ENCODE measurements at regions not wholly inside any gene's neighbourhood (a gene's known extent, or its start where the extent isn't known, plus 50 kb on each side); places are given as distances from the start of the nearest gene placed in this dataset.
"Not testable (repeated sequence)": the region's sequence is repeated elsewhere in the genome, so short reads cannot be mapped to it uniquely, and the experiment has no call there.

DNA sequence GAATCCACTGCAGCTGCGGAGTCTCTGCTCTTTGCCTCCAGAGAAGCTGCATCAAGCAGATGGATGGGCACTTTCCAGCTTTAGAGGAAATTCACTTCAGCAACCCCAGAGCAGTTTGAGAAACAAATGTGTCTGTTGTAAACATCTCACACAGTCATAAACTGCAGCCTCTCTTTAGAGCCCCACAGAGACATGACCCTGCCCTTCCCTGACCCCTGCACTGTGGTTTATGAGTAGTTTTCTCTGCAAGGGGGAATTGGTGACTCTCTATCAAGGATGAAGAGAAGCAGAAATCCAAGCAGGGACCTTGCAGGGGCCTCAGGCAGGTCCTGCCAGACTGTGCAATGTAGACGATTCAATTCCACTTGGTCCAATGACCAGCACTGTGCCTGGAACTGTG is 160.2 kb downstream of the SH2D4B start:
- DNase-seq: no peak

DNA sequence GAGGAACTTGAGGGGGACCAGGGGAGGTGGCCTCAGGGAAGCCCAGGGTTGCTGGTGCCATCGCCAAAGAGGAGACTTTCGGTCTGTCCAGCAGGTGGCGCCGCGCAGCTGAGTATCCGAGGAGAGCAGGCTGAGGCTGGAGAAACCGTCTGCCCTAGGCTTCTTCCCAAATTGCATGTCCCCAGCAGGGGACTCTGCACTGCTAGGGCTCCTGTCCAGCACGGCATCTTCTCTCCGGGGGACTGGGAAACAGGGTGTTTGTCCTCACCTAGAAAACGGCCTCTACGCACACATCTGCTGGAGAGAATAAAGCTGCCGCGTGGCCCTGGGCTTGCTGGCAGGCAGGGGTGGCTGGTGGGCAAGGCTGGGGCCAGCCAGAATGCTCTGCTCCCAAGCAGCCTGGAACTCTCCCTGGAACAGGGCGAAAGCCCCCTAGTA is 161.9 kb downstream of the SH2D4B start:
- DNase-seq: peak; percentile 54 to 74

DNA sequence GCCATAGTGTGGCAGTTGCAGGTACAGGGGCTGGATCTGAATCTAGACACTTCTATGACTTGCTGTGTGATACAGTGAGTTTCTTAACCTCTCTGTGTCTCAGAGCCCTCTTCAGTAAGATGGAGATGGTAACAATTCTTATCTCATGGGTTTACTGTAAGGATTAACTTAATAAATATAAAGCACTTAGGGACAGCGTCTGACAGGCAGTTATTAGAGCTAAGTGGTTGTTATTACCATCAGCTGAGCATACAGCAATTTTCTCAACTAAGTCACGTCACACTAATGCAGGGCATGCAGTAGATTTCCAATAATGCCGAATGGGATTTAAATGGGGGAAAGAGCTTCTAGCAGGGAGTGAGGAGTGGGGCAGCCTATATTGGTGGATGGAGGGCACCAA is 162.6 kb downstream of the SH2D4B start:
- DNase-seq: peak in 1 of 2 experiments; percentile 8

DNA sequence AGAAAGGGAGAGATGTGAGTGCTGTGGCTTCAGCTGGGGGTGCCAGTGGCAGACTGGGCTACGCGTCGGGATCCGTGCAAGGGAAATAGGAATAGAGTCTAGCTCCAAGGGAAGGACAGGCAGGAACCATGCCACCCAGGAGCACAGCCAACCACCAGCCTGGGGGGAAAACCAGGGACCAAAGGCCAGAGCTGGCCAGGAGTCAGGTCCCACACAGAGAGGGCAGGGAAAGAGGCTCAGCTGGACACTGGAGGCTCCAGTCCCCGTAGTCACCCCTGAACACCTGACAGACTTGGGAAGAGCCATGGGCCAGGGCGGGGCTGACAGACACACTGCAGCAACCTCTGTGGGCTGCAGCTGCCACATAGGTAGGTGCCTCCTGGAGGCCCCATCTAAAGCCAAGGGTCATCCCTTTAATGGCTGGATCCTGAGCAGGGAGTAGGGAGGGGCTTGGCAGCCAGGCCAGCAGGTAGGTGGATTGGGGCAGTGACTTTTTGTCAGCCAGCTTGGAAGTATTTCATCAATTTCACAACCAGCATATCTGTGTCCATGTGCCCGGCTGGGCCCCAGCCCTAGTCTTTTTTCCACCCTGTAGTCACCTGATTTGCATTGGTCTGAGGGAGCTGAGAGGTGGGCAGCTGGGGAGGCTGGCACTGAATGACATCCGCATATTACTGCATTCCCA is 163.2 kb downstream of the SH2D4B start:
- DNase-seq: no peak

DNA sequence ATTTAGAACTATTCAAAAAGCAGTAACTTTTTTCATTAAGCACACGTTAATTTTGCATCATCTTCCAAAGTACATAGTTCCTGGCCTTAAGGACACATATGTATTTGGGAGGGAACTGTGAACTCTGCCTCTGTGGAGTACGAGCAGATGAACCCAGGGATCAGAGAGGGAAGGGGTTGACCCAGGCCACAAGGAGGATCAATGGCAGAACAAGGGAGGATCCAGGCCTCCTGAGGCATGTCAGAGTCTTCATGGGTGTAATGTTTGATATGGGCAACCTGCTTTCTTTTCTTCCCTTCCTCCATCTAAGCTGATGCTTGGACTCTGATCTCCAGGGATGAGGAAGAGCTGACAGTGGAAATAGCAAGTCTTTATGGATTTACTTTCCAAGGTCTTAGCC is 164.0 kb downstream of the SH2D4B start:
- no peak for DNase-seq

DNA sequence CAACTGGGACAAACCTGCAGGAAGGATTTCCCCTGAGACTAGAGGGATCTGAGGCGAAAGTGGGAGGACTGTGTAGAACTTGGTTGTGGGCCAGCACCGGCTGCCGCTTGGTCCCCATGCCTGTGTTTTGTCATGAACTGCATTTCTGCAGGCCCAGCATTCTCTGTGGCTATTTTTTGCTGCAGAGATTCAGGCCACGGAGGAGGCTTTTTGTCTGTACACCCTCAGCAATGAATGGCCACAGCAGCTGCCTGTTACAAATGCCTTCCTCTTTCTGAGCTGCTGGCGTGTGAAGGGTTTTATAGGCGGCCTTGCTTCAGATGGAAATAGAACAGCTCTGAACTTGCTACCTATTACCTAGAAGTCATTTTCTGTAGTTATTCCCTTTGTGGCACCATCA is 164.4 kb downstream of the SH2D4B start:
- DNase-seq: no peak

DNA sequence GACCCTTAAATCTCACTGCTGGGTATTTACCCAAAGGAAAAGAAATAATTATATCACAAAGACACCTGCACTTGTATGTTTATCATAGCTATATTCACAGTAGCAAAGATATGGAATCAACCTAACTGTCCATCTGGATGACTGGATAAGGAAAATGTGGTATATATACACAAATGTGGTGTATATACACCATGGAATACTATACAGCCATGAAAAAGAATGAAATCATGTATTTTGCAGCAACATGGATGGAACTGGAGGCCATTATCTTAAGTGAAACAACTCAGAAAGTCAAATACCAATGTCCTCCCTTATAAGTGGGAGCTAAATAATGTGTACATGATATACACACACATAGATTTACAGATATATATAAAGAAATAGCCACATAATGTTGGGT is 168.2 kb downstream of the SH2D4B start:
- DNase-seq: no peak

DNA sequence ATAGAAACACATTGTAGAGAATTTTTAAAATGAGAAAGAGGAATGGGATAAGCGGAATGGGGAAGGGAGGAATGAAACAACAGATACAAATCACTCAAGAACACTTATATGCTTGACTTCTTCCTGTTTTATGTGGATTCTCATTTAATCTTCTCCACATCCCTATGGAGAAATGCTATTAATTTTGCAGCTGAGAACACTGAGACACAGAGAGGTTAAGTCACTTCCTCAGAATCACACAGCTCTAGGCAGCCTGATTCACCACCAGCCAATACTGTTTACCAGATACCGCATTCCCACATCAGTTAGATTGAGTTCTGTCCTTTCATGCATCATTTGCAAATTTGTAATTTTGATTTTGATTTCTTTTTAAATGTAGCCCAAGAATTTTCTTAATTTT is 170.5 kb downstream of the SH2D4B start:
- no peak for DNase-seq

DNA sequence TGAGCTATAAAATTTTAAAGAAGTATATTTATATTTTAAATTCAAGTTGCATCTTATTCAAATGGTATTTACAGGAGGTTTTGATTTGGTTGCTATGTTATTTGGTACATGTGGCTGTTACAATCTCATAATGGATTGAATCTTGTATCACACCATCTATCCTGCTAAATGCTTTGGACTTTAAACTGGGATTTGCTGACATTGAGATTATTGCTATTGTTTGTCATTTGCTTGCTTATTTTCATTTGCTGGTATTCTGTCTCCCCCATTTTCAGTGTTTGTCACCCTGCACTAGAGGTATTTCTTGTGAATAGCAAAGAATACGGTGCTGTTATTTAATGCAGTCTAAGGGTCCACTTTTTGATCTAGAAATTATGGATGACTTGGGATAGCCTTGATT is 171.1 kb downstream of the SH2D4B start:
- no peak for DNase-seq

DNA sequence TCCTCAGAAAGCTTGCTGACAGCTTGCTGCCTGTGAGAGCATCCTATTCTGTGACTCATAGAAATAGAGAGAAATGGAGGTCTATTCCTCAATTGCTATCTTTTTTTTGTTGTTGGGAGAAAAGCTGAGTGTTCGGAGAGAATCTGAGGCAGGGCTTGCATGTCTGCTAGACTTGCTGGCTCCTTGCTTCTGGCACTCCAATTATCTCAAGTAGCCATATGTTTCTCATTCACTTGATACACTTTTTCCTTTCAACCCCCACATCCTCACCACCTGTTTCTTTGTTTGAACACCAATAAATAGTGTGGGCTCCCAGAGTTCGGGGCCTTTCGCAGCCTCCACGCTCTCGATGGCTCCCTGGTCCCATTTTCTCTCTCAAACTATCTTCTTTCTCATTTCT is 172.2 kb downstream of the SH2D4B start:
- DNase-seq: peak; percentile 68 to 85

DNA sequence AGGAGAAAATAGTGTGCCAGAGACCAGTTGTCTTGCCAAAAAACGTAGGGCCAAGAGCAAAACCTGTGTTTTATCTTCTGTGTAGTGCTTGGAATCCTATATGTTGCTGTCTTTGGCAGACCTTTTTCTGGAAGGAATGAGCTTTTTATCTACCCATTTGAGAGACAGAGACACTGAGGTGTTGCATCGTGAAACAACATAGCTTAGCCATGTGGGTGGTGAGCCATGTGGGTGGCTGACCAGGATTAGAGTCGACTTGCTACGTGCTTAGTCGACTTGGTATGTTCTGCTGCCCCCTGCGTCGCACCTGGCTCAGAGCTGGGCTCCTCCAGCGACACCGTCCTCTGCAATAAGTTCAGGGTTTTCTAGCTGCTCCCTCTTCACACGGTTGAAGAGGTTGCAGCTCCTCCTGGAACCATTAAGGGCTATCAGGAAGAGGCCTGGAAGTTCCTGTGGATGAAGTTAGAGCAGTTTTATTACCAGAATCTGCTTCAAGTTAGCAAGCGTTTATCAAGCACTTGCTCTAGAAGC is 175.8 kb downstream of the SH2D4B start:
- DNase-seq: no peak

DNA sequence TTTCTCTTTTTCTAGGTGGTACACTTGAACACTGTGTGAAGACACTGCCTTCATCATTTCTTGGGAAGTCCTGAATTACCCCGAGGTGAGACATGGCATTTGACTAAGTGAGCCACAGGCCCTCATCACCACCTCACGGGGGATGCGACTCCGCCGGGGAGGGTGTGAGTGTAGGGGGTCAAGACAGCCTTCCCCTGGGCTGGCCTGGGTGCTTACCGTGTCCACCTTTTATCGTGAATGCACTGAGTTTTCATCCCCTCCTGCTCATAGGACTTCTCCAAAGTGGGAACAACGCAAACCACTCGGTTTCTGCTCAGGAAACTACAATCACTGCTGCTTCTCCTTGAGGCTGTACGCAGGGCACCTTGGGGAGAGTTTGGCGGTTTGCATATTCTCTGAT is 176.9 kb downstream of the SH2D4B start:
- DNase-seq: no peak

DNA sequence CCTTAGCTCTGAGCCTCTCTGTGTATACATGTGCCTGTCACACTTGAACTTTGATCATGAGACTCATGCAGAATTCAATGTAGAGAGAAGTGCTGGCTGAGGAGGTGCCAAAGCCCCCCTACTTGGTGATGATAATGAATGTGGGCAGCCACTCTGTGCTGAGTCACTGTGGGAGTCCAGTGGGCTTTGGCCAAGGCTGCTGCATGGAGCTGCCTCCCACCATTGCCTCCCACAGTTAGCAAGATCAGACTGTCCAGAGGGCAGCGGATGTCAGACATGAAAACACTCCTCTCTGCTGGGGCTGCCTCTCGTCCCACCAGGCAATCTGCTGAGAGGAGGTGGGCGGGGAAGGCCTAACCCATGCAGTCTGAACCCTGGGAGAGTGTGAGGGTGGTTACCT is 180.3 kb downstream of the SH2D4B start:
- DNase-seq: no peak

DNA sequence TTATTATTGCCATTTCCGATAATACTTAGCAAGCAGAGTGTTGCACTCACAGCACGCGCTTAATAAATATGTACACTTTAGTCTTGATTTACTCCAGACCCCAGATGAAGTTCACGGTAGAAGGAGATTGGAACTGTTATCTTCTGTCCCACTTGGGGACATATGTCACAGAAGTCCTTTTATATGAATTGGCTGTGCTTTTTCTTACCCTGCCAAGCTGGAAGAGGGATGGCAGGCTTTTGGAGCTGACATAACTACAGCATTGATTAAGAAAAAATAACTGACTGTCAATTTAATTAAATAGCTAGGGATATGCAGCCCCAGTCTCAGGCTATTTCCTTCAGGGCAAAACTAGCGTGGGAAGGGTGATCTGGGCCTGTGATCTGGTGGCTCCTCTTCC is 182.2 kb downstream of the SH2D4B start:
- no peak for DNase-seq

DNA sequence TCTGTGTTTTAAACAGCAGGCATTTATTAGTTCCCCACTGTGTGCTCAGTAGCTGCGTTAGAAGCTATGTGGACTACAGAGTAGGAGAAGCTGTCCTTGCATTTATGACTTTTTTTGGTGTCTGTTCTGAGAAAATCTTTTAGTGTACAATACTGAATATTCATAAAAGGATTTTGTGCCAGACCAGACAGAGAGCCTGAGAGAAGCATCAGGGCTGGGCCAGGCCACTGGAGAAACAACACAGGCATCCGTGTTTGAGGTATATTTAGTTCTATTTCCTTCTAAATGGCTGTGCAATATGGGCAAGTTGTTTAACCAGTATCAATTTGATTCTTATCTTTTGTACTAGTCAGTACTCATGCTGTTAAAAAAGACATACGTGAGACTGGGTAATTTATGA is 182.8 kb downstream of the SH2D4B start:
- DNase-seq: no peak

DNA sequence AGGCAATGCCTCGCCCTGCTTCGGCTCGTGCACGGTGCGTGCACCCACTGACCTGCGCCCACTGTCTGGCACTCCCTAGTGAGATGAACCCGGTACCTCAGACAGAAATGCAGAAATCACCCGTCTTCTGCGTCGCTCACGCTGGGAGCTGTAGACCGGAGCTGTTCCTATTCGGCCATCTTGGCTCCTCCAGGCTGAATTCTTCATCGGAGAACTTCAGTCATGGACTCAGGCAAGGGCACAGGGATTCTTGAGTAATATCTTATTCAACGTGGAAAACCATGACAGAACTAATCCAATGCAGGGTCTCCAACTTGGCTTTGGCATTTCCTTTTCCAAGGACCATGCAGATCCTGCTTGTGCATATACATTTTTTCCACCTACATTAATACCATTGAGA is 190.7 kb downstream of the SH2D4B start:
- not testable (repeated sequence) for DNase-seq

DNA sequence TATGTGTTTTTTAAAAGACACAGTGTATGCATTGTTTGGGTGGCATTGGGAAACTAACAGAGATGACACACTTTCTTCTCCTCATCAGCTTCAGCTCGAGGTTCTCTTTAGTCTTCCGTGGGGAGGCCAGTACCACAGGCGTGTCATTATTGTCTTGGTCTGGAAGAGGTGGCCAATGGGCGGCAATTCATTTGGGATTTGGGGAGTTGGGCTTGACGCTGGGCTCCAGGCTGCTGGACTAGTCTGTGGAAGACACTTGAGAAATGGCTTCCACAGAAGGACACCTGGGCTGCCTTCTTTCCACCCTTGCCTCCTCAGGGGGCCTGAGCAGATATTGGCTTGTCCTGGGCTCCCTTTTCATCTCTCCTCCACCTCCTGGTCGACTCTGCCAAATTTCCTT is 192.2 kb downstream of the SH2D4B start:
- DNase-seq: no peak

DNA sequence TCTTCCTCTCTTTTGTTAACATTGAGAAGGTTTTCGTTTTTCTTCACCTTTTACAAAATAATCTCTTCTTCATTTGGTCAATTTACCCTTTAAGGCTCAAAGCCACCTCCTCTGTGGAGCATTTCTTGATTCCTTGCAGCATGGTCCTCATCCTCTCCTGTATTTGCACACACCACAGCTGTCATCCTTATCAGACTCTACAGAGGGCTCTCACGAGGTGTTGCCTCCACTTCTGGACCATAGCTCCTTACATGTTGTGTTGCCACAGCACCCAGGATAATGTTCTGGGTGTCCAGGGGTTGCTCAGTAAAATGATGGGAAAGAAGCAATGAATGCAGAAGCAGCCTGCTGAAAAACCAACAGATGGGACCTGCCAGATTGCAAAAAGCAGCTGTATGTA is 192.8 kb downstream of the SH2D4B start:
- peak in 1 of 2 experiments; percentile 9 for DNase-seq

DNA sequence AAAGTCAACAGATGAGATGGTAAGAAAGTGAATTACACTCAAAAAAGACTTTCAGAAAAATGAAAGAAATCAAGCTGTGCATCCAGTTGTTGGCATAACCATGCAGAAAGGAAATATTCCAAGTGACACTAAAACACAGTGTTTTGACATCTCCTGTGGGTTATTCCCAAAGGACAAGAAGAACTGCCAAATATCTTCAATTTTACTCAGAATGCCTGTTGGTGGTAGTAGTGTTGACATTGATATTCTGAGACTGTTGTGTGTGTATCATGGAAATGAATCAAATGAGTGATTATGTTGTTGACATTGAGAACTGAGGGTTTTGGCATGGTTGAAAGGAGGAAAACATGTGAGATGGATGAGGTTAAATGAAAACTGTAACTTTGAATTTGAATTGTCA is 196.9 kb downstream of the SH2D4B start:
- no peak for DNase-seq

DNA sequence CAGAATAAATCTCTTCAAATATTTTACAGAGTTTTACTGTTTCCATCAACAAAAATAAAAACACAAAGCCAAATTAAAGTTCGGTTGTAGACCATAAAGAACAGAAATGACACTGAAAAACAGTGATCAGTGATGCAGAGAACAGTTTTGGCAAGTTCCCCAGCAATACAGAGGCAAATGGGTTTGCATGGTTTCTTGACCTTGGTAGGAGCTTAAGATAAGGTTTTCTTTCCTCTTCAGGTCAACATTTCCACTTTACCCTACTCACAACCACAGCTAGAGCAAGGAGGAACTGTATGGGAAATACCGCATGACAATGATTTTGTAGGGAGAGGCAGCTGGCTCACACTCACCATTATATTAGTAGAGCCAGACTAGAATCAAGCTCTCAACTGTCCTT is 199.5 kb downstream of the SH2D4B start:
- DNase-seq: no peak

DNA sequence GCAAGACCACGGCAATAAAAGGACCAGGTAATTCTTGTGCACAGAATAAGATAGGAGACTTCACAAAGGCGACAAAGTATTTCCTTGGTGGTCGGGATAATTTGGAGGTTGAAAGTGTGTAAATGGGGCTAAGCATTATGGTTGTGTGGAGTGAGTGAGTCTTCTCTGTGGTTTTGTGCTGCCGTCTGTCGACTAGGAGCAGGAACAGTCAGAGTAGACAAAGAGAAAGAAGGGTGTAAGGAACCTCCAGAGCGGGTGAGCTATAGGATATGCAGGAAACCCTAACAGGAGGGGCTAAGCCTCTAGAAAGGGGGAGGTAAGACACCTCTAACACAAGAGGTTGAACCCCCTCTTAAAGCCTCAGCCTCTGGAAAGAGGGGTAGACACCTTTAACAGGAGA is 201.6 kb downstream of the SH2D4B start:
- no peak for DNase-seq

DNA sequence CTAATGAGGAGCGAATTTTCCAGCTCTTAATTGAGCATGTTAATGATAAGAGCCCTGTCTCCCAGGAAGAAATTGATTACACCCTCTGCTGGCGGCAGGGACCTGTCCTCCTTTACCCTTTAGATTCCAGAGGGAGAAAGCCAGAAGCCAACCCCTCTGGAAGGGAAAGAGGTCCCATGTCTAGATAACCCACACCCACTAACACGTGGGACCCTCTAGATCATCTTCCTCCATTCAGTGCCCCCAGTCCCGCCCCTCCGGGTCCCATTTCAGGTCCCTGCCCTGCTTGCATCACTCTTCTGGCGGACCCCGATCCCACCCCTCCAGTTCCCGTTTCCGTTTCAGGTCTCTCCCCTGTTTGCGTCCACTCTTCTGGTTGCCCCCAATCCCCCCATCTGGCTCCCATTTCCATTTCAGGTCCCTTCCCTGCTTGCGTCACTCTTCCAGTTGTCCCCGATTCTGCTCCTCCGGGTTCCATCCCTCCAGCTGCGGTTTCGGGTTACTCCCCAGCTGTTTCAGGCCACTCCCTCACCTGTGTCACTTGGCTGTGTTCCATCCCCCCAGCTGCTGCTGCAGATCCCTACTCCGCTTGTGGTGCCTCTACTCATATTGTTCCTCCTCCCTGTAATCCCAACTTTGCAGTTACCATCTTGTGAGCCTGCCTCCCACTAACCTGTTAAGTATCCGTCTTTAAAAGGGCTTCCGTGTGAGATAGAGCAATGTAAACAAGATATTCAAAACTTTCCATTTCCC is 202.4 kb downstream of the SH2D4B start:
- DNase-seq: peak; percentile 9 to 47

DNA sequence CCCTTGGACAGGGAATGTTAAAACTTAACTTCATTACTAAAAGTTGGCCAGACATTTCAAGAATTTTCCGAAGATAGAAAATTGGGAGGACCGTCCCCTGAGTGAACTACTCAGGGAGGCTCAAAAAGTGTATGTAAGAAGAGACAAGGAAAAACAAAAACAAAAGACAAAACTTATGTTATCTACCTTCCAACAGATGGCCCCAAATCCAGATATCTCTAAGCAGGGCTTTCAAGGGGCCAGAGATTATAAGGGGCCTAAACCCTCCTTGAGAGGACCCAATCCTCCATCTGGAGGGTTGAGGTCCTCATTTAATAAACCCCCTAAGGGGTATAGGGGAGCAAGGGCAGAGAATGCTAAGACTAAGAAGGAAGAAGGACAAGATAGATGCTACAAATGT is 203.6 kb downstream of the SH2D4B start:
- peak; percentile 12 to 57 for DNase-seq

DNA sequence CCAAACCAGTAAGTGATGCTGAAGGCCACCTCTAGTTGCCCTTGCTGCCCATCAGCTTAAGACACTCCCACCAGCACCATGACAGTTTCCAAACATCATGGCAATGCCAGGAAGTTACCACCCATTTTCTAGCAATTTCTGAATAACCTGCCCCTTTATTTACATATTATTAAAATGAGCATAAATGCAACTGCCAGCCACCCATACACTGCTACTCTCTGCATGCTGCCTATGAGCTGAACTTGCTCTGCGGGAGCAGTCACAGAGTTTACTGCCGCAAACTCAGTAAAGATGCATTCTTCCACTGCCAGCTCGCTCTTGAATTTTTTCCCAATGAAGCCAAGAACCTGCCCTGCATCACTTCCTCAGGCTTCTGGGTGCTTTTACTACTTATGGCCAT is 212.6 kb downstream of the SH2D4B start:
- no peak for DNase-seq

DNA sequence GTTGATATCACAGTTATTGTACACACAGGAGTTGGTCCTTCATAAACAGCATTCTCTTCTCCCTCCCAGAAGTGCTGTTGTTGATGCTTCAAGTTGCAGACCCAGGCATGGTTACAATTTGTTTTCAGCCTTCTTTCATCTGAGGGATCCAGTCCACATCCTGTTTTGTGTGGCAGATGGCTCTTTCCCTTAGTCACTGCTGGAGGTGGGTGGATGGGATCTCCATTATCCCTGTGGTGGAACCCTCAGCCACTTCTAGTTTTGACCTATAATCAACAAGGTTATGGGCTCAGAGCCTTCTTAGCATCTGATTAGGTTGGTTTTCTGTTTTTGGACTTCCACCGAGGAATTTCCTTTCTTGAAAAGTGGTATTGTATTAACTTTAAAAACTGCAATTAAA is 214.2 kb downstream of the SH2D4B start:
- no peak for DNase-seq
